ENCODE measurements at regions not wholly inside any gene's neighbourhood (a gene's known extent, or its start where the extent isn't known, plus 50 kb on each side); places are given as distances from the start of the nearest gene placed in this dataset.

- TF ChIP-seq CTCF (IDR thresholded peaks at IDR 0.05; ENCODE audit: insufficient read depth, low read depth, low read length) (no peak), EZH2 (IDR thresholded peaks at IDR 0.05; ENCODE audit: insufficient read depth, low read length) (no peak)
Observed at GRCh38 chr1:208923946-208924720, 659.4 kb upstream of the CAMK1G start.
